Fibroblast of villous mesenchyme (primary cell): ENCODE measurements at regions not wholly inside any gene's neighbourhood (a gene's known extent, or its start where the extent isn't known, plus 50 kb on each side); places are given as distances from the start of the nearest gene placed in this dataset.

ENCODE experiments used
- DNase-seq: peaks from one replicate; pipeline ENCODE4 v3.0.0-alpha.2; 2010; ENCODE audit warnings: low read depth
- H3K4me3 ChIP-seq: 2 replicates; pipeline ENCODE4 v1.5.1; 2011; ENCODE audit warnings: low read depth, mild to moderate bottlenecking, low read length
- CTCF ChIP-seq: IDR thresholded peaks from 2 replicates; pipeline ENCODE4 v1.5.1; 2012; ENCODE audit warnings: low read depth, mild to moderate bottlenecking, low read length; ENCODE audit not compliant: insufficient read depth

- H3K4me3 ChIP-seq, result no peak overlapping the region
- peak; percentile 30 for DNase-seq
- TF ChIP-seq CTCF, result no peak
These were observed 357.7 kb upstream of the BOD1L1 start for GRCh38 chr4:13984991-13985800.

GRCh38 chr4:13985837-13986236, 358.3 kb upstream of the BOD1L1 start:
- no peak for TF ChIP-seq CTCF
- H3K4me3 ChIP-seq, result no peak overlapping the region
- peak; percentile 22 for DNase-seq

DNA sequence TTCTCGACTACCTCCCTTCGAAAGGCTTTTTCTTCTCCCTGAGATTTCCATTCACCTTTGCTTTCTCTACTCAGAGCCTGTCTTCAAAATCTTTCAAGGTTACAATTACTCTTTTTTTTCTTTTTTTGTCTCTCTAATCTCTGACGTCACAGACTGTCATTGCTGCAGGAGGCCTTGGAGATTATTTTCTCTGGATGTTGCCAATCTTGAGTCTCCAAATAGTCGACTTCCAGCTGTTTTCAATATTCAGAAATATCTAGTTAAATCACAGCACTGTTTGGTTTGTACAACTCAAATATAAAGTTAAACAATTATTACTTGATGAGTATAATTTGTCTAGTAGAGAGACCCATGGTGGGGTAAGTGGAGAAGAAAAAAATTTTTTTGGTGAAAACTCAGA, 359.0 kb upstream of the BOD1L1 start:
- no peak overlapping the region for H3K4me3 ChIP-seq
- no peak for DNase-seq
- TF ChIP-seq CTCF, result no peak

DNA sequence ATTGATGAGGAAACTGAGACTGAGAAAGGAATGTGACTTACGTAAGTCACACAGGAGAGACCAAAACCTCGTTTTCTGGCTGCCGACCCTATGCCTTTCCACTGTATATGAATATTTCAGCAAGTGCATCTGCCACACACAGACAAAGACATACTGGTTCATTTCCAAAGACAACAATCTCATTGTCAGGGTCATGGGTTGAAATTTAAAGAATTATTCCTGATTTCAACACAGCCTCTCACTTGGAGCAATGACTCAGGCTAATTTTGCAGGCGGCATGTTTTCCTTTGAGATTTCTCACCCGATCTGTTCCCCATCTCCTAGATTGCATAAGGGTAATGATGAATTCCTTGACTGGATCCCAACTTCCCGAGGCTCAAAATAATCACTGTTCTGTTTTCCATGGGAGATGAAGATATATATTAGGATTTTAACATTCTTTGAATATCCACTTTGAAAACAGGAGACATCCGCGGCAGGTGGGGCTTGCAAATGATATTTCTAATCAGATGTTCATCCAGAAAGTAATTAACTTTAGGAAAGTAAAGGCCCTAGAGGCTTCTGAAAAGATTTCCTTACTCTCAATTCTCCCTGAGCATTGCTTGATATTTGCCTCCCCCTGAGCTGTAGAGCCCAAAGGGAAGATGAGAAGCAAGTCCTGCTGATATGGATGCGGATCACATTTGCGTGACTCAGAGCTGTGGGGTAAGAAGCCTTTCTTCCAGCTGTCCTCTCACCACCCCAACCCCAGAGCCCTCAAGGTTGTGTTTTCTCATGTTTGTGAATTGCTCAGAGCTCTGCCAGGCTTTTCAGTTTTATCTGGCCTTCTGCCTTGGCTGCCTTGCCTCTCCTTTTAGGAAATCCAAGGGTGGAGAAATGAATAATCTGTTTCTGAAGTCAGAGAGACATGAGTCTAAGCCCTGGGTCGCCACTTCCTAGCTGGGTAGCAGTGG, 361.1 kb upstream of the BOD1L1 start:
- DNase-seq, result peak; percentile 90
- no peak overlapping the region for H3K4me3 ChIP-seq
- TF ChIP-seq CTCF, result no peak

GRCh38 chr4:13989501-13989900, 362.0 kb upstream of the BOD1L1 start:
- DNase-seq, result peak; percentile 21
- no peak overlapping the region for H3K4me3 ChIP-seq
- TF ChIP-seq CTCF, result no peak

GRCh38 chr4:13990596-13991589, 363.4 kb upstream of the BOD1L1 start:
- no peak overlapping the region for H3K4me3 ChIP-seq
- DNase-seq, result peak; percentile 48
- TF ChIP-seq CTCF, result no peak
